Mesodermal cell (in vitro differentiated cells): ENCODE measurements at regions not wholly inside any gene's neighbourhood (a gene's known extent, or its start where the extent isn't known, plus 50 kb on each side); places are given as distances from the start of the nearest gene placed in this dataset.

ENCODE experiments used
- H3K27ac ChIP-seq: 2 replicates; pipeline ENCODE4 v1.7.0; 2013; ENCODE audit warnings: mild to moderate bottlenecking, low read depth, low read length, moderate library complexity; ENCODE audit not compliant: severe bottlenecking
- H3K36me3 ChIP-seq: 2 replicates; pipeline ENCODE4 v1.7.1; 2013; ENCODE audit warnings: mild to moderate bottlenecking, low read length, moderate library complexity; ENCODE audit not compliant: control insufficient read depth, insufficient read depth
- H3K4me1 ChIP-seq: one replicate; pipeline ENCODE4 v1.7.1; 2013; ENCODE audit warnings: mild to moderate bottlenecking, low read length; ENCODE audit not compliant: insufficient read depth, control insufficient read depth, poor library complexity, severe bottlenecking
- H3K4me3 ChIP-seq: 2 replicates; pipeline ENCODE4 v1.7.0; 2013; ENCODE audit warnings: low read length, control low read depth, mild to moderate bottlenecking; ENCODE audit not compliant: insufficient read depth, poor library complexity, severe bottlenecking; ENCODE audit errors: extremely low read depth
- H3K9me3 ChIP-seq: 2 replicates; pipeline ENCODE4 v1.7.1; 2013; ENCODE audit warnings: mild to moderate bottlenecking, low read length, moderate library complexity; ENCODE audit not compliant: control insufficient read depth
- WGBS, 2 experiments: methylation state at CpG; one replicate each; pipeline ENCODE4 v1.1.5; 2013; ENCODE audit warnings: missing lambda C conversion rate in 2 of 2; ENCODE audit not compliant: insufficient coverage in 2 of 2; 5-methylcytosine and 5-hydroxymethylcytosine counted together

GRCh38 chr5:14003513-14003912, 59.0 kb upstream of the DNAH5 start:
- H3K9me3 ChIP-seq: peaks cover 7% of the 10 kb centered on the region
- WGBS, 2 experiments: 88 to 92% methylated on average over 2 of the region's 2 CpGs
- H3K36me3 ChIP-seq: no peaks in the 10 kb centered on the region
- H3K4me1 ChIP-seq: no peaks in the 10 kb centered on the region
- no peak overlapping the region for H3K4me3 ChIP-seq
- H3K27ac ChIP-seq: no peak overlapping the region

GRCh38 chr5:13998254-13998653, 53.8 kb upstream of the DNAH5 start:
- Histone ChIP-seq H3K27ac (no peak overlapping the region), H3K4me3 (no peak overlapping the region), H3K4me1 (no peaks in the 10 kb centered on the region), H3K36me3 (no peaks in the 10 kb centered on the region), H3K9me3 (peaks cover 12% of the 10 kb centered on the region)
- 80 to 100% methylated on average over 1 of the region's 4 CpGs for WGBS, 2 experiments

- Histone ChIP-seq H3K4me3 (no peak overlapping the region), H3K36me3 (no peaks in the 10 kb centered on the region), H3K4me1 (no peaks in the 10 kb centered on the region), H3K27ac (no peak overlapping the region), H3K9me3 (peaks cover 11% of the 10 kb centered on the region)
- WGBS, 2 experiments: 81% methylated on average over 2 of the region's 2 CpGs; no CpG with 5 or more reads in 1 of the 2 experiments
Measured at GRCh38 chr5:13997514-13997913, 53.0 kb upstream of the DNAH5 start.

- WGBS, 2 experiments: 82 to 91% methylated on average over 8 to 9 of the region's 9 CpGs
- no peak overlapping the region for H3K4me3 ChIP-seq
- no peak overlapping the region for H3K27ac ChIP-seq
- H3K9me3 ChIP-seq: peaks cover 11% of the 10 kb centered on the region
- H3K36me3 ChIP-seq: no peaks in the 10 kb centered on the region
- H3K4me1 ChIP-seq: no peaks in the 10 kb centered on the region
Measured at GRCh38 chr5:13994621-13995253, 50.2 kb upstream of the DNAH5 start.
